Body of pancreas (tissue), 4 donors: ENCODE measurements at regions not wholly inside any gene's neighbourhood (a gene's known extent, or its start where the extent isn't known, plus 50 kb on each side); places are given as distances from the start of the nearest gene placed in this dataset.

Experiments used
- ATAC-seq: fragments of 150-250 bp; one replicate; pipeline ENCODE4 v1.9.1; 2016
- DNase-seq, 4 donors: peaks; one replicate each; pipeline ENCODE4 v3.0.0-alpha.2; 2019
- H3K27ac ChIP-seq, 4 donors: fragments of 200-600 bp; sonication (generic); 1 replicate in 3 of 4; 2 replicates in 1 of 4; pipeline versions ENCODE4 v1.5.1 to v1.6.1; 2016 to 2019; ENCODE audit warnings: mild to moderate bottlenecking in 1 of 4, mixed read lengths in 1 of 4, moderate library complexity in 1 of 4
- H3K27me3 ChIP-seq, 2 donors: fragments of 200-600 bp; sonication (generic); one replicate each; pipeline ENCODE4 v1.6.0; 2016; ENCODE audit warnings: mild to moderate bottlenecking in 1 of 2
- H3K36me3 ChIP-seq, 2 donors: fragments of 200-600 bp; sonication (generic); replicated peaks in 1 of 2; 2 replicates each; pipeline ENCODE4 v1.5.1; 2016; ENCODE audit warnings: low read depth in 2 of 2; ENCODE audit not compliant: insufficient read depth in 1 of 2
- H3K4me1 ChIP-seq: fragments of 200-600 bp; sonication (generic); one replicate; pipeline ENCODE4 v1.6.0; 2016
- H3K4me3 ChIP-seq, 2 donors: fragments of 200-600 bp; sonication (generic); 1 replicate in 1 of 2; 2 replicates in 1 of 2; pipeline ENCODE4 v1.5.1; 2016 to 2019
- H3K9me3 ChIP-seq, 3 donors: fragments of 200-600 bp; sonication (generic); 1 replicate in 2 of 3; 2 replicates in 1 of 3; pipeline ENCODE4 v1.5.1; 2016
- POLR2A ChIP-seq, 3 donors: fragments of 450-650 bp; IDR thresholded peaks; one replicate each; pipeline ENCODE4 v1.6.1; 2016; ENCODE audit warnings: antibody characterized with exemption in 3 of 3, mild to moderate bottlenecking in 2 of 3
- WGBS, 2 donors: methylation state at CpG; one replicate each; pipeline ENCODE4 v1.1.5; 2017; 5-methylcytosine and 5-hydroxymethylcytosine counted together
- intact Hi-C: fragments of 100-400 bp; cut with DNase I; formaldehyde crosslinking; loops from one replicate; pipeline ENCODE4 v1.15.1; 2023
- TF ChIP-seq, protein P1 (sequence below), 7 experiments: fragments of 450-650 bp in 4 of 7; fragments of 200-600 bp in 3 of 7; sonication (generic) in 3 of 7; IDR thresholded peaks; one replicate each; pipeline ENCODE4 v1.5.1; 2016 to 2019; ENCODE audit warnings: antibody characterized with exemption in 7 of 7

DNA sequence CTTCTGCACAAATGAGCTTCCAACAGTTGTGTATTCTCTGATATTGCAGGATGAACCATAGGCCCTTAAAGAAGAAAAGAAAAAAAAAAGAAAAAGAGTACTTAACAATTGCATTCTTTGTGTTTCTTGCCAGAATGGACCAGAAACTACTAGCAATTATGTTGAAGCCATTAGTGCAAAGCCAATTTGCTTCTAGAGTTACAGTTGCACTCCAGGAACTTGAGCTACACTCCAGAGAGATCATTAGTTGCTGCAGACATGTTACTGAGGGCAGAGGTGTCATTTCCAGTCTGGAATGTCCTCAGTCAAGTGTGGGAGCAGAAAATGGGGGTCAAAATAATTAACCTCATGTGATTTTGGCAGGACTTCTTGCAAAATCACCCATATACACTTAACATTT is 85.6 kb upstream of the CCL2 start:
- DNase-seq (no peak), ATAC-seq (no peak)
- TF ChIP-seq, protein P1, sequence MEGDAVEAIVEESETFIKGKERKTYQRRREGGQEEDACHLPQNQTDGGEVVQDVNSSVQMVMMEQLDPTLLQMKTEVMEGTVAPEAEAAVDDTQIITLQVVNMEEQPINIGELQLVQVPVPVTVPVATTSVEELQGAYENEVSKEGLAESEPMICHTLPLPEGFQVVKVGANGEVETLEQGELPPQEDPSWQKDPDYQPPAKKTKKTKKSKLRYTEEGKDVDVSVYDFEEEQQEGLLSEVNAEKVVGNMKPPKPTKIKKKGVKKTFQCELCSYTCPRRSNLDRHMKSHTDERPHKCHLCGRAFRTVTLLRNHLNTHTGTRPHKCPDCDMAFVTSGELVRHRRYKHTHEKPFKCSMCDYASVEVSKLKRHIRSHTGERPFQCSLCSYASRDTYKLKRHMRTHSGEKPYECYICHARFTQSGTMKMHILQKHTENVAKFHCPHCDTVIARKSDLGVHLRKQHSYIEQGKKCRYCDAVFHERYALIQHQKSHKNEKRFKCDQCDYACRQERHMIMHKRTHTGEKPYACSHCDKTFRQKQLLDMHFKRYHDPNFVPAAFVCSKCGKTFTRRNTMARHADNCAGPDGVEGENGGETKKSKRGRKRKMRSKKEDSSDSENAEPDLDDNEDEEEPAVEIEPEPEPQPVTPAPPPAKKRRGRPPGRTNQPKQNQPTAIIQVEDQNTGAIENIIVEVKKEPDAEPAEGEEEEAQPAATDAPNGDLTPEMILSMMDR (IDR thresholded peaks at IDR 0.05) = no peak
- no peak for TF ChIP-seq POLR2A (IDR thresholded peaks at IDR 0.05)

DNA sequence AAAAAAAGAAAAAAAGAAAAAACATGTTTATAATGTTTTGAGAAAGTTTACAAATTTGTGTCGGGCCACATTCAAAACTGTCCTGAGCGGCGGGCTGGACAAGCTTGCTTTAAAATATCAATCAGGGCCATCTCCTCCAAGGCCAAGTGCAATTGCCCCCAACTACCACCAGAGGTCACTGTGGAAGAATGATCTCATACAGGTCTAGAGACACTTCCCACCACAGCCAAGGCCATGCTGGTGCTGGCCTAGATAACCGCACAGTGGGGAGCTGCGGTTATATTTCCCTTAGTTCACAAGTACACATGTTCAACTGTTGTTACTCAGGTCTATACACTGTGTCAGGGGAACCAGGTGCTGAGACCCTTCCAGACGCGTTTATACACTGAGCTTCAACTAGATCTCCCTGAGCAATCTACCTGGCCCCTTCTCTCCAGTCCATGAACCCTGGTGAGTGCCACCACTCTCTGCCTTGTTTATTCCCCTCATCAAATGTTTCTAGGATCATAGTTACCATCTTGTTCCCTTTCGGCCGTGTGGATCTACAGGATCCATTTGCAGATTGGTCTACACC is 83.8 kb upstream of the CCL2 start:
- intact Hi-C loops = no loop called here
- 37 to 54% methylated on average over 9 of the region's 9 CpGs for WGBS, 2 donors
- TF ChIP-seq, protein P1 (IDR thresholded peaks at IDR 0.05) = peak; percentile 63 to 88 (median 73)
- TF ChIP-seq POLR2A (IDR thresholded peaks at IDR 0.05) = no peak
- peaks cover 0 to 4% (median 0%) of the 10 kb centered on the region in 3 donors for H3K9me3 ChIP-seq
- no peaks in the 10 kb centered on the region for H3K27me3 ChIP-seq
- peaks cover 10% of the 10 kb centered on the region for H3K4me1 ChIP-seq
- DNase-seq = peak; percentile 63 to 80 (median 74)
- H3K36me3 ChIP-seq = no peaks in the 10 kb centered on the region
- H3K27ac ChIP-seq = no peak overlapping the region
- H3K4me3 ChIP-seq = no peak overlapping the region
- peak; percentile 71 for ATAC-seq

More for the DNA sequence above, 85.6 kb upstream of the CCL2 start:
- Histone ChIP-seq H3K4me1 (peaks cover 10% of the 10 kb centered on the region), H3K4me3 (no peak overlapping the region), H3K36me3 (no peaks in the 10 kb centered on the region), H3K9me3 (peaks cover 0 to 4% (median 0%) of the 10 kb centered on the region in 3 donors), H3K27ac (no peak overlapping the region), H3K27me3 (no peaks in the 10 kb centered on the region)
- intact Hi-C loops = no loop called here

DNA sequence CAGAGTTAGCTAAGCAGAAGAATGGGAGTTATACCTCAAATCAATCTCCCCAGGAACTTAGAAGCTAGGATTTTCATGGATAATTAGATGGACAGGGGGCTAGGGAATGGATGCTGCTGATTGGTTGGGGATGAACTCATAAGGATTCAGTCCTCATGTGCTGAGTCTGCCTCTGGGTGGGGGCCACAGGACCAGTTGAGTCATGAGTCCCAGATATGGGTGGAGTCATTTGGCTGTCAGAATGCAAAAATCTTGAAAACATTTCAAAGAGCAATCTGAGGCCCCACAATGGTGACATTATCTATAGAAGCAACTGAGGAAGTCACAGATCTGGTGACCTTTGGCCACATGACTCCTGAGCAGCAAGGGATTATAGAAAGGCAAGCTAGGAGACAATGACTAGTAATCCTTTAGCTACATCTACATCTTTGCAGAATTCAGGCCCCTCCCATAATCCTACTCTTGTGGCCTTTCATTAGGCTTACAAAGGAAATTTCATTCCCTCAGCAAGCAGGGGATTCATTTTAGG is 82.6 kb upstream of the CCL2 start:
- no peak for DNase-seq
- no peak for ATAC-seq
- intact Hi-C loops = no loop called here
- peaks cover 4% of the 10 kb centered on the region for H3K4me1 ChIP-seq
- H3K27me3 ChIP-seq = no peaks in the 10 kb centered on the region
- H3K9me3 ChIP-seq = peaks cover 0 to 4% (median 0%) of the 10 kb centered on the region in 3 donors
- H3K36me3 ChIP-seq = no peaks in the 10 kb centered on the region
- no peak overlapping the region for H3K4me3 ChIP-seq
- TF ChIP-seq POLR2A (IDR thresholded peaks at IDR 0.05) = no peak
- TF ChIP-seq, protein P1 (IDR thresholded peaks at IDR 0.05) = no peak
- H3K27ac ChIP-seq = no peak overlapping the region

GRCh38 chr17:34173241-34173640 is 81.8 kb upstream of the CCL2 start:
- intact Hi-C loops = no loop called here
- WGBS, 2 donors = 44 to 46% methylated on average over 4 of the region's 4 CpGs
- H3K36me3 ChIP-seq = no peaks in the 10 kb centered on the region
- H3K4me1 ChIP-seq = no peaks in the 10 kb centered on the region
- DNase-seq = no peak
- no peak overlapping the region for H3K4me3 ChIP-seq
- H3K27me3 ChIP-seq = no peaks in the 10 kb centered on the region
- TF ChIP-seq, protein P1 (IDR thresholded peaks at IDR 0.05) = no peak
- H3K27ac ChIP-seq = no peak overlapping the region
- ATAC-seq = no peak
- peaks cover 0 to 4% (median 0%) of the 10 kb centered on the region in 3 donors for H3K9me3 ChIP-seq

DNA sequence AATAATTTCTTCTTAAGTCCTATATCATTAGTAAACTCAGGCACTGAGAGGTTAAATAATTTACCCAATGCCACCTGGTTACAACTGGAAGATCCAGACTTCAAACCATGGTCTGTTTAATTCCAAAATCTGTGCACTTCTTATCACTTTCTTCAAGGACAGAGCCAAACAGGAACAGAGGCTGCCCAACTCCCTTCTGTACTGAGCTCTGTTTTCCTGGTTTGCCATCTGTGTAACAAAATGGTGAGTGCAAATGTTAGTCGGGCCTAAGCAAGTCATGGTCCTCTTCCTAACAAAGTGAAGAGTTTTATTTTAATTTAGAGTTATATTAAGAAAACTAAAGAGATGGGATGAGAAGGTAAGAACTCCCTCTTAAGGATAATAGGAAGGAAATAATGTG is 80.6 kb upstream of the CCL2 start:
- Histone ChIP-seq H3K27me3 (no peaks in the 10 kb centered on the region), H3K4me3 (no peak overlapping the region), H3K36me3 (no peaks in the 10 kb centered on the region), H3K4me1 (no peaks in the 10 kb centered on the region), H3K9me3 (peaks cover 0 to 4% (median 0%) of the 10 kb centered on the region in 3 donors), H3K27ac (no peak overlapping the region)
- intact Hi-C loops = no loop called here
- 59 to 61% methylated on average over 1 of the region's 1 CpG for WGBS, 2 donors
- DNase-seq = no peak
- no peak for TF ChIP-seq POLR2A (IDR thresholded peaks at IDR 0.05)
- TF ChIP-seq, protein P1 (IDR thresholded peaks at IDR 0.05) = no peak
- no peak for ATAC-seq
